ENCODE measurements at regions not wholly inside any gene's neighbourhood (a gene's known extent, or its start where the extent isn't known, plus 50 kb on each side); places are given as distances from the start of the nearest gene placed in this dataset.

DNA sequence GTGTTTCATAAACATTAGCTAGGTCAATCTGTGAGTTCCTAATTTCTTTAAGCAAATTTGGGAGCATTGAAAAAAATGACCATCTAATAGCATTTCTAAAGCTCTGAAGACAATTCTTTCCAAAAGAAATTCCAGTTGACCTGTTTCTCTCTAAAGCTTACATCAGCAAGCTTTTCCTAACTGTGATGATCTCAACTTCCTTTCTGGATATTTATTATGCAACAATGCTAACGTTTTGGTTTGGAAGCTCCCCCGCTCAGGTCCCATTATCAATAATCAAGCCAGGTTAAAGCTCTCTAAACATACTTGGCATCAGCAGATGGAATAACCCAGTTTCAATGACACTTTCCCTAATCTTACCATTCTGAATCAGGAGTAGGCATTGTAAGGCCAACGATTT lies 196.3 kb upstream of the TANK start:
- TF ChIP-seq, protein P1, sequence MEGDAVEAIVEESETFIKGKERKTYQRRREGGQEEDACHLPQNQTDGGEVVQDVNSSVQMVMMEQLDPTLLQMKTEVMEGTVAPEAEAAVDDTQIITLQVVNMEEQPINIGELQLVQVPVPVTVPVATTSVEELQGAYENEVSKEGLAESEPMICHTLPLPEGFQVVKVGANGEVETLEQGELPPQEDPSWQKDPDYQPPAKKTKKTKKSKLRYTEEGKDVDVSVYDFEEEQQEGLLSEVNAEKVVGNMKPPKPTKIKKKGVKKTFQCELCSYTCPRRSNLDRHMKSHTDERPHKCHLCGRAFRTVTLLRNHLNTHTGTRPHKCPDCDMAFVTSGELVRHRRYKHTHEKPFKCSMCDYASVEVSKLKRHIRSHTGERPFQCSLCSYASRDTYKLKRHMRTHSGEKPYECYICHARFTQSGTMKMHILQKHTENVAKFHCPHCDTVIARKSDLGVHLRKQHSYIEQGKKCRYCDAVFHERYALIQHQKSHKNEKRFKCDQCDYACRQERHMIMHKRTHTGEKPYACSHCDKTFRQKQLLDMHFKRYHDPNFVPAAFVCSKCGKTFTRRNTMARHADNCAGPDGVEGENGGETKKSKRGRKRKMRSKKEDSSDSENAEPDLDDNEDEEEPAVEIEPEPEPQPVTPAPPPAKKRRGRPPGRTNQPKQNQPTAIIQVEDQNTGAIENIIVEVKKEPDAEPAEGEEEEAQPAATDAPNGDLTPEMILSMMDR (optimal IDR thresholded peaks at IDR 0.05 in 1 of 3, IDR thresholded peaks at IDR 0.05 in 1 of 3, conservative IDR thresholded peaks at IDR 0.05 in 1 of 3; ENCODE audit: extremely low read depth in 1 of 3, insufficient read depth in 2 of 3, low read length in 3 of 3) = no peak
- TF ChIP-seq EZH2 (IDR thresholded peaks at IDR 0.05; ENCODE audit: low read length) = no peak

All from keratinocyte (primary cell).